ENCODE measurements at regions not wholly inside any gene's neighbourhood (a gene's known extent, or its start where the extent isn't known, plus 50 kb on each side); places are given as distances from the start of the nearest gene placed in this dataset.

DNA sequence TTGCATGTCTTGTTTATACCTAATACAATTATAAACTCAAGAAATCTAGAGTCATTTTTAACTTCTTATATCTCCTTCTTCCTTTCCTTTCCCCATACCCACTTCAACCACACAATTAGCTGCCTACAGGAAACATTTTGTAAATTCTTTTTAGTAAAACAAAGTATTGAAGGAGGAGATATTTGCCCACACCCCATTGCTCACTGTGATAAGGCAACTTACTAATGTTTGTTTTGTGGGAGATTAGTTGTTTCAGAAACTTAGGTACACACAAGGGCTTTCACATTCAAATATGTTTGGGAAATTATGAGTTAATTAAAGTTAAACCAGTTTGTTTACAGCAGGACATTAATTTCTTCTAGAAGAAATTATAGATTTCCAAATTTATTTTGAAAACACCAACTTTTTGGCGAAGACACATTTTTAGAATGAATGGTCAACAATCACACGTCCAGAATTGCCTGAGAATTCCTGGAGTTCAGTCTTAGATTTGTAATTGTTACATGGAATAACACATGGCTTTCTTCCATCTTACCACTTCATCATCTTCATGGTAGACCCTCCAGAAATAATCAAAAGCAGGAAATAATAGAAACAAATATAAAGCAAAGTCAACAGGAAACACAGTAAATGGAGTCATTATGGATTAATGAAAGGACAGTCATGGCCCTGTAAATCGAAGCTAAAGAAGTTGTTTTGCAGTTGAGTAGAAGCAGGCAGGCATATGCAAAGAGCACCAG lies 62.5 kb upstream of the RAB27B start:
- H3K4me3 ChIP-seq: no peak overlapping the region
- H3K27me3 ChIP-seq: no peaks in the 10 kb centered on the region
- DNase-seq (ENCODE audit: low spot score): no peak
- no peak overlapping the region for H3K27ac ChIP-seq
- no peaks in the 10 kb centered on the region for H3K9me3 ChIP-seq
- TF ChIP-seq, protein P1, sequence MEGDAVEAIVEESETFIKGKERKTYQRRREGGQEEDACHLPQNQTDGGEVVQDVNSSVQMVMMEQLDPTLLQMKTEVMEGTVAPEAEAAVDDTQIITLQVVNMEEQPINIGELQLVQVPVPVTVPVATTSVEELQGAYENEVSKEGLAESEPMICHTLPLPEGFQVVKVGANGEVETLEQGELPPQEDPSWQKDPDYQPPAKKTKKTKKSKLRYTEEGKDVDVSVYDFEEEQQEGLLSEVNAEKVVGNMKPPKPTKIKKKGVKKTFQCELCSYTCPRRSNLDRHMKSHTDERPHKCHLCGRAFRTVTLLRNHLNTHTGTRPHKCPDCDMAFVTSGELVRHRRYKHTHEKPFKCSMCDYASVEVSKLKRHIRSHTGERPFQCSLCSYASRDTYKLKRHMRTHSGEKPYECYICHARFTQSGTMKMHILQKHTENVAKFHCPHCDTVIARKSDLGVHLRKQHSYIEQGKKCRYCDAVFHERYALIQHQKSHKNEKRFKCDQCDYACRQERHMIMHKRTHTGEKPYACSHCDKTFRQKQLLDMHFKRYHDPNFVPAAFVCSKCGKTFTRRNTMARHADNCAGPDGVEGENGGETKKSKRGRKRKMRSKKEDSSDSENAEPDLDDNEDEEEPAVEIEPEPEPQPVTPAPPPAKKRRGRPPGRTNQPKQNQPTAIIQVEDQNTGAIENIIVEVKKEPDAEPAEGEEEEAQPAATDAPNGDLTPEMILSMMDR (IDR thresholded peaks at IDR 0.05): no peak
- no peaks in the 10 kb centered on the region for H3K4me1 ChIP-seq
- no peaks in the 10 kb centered on the region for H3K36me3 ChIP-seq

DNA sequence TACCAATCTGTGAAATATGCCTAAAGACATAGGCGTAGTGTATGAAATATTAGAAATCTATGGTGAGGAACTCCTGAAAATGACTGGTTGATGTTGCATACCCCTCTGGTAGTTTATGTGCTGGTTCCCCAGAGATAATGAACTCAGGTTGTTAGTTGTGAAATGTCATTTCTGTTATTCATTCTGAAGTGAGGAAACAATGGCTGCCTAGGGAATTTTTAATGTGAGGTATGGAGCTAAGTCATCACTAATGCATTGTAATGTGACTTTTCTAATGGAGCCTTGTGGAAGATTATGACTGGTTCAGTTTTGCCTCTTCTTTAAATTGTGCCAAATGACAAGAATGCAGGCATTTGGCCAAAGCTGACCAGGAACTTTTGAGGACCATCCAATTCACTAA lies 61.6 kb upstream of the RAB27B start:
- Histone ChIP-seq H3K27me3 (no peaks in the 10 kb centered on the region), H3K4me3 (no peak overlapping the region), H3K9me3 (no peaks in the 10 kb centered on the region), H3K36me3 (no peaks in the 10 kb centered on the region), H3K4me1 (no peaks in the 10 kb centered on the region), H3K27ac (no peak overlapping the region)
- TF ChIP-seq, protein P1 (IDR thresholded peaks at IDR 0.05): no peak
- no peak for DNase-seq (ENCODE audit: low spot score)

DNA sequence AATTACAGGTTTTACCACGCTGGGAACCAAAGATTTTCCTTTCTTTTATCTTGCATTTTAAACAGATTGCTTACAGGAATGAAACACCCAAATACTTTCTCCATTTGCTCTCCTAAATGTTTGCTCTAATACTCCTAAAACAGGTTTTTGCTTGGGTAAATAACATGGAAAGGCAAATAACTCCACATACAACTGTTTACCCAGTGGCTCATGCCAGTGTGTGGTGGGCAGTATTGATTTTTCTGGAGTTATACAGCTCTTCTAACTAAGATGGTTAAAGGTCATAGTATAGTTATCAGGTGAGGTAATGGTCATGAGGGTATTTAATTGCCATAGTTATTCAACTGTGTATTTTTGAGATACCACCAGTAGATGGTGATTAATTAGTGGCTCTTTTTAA lies 61.2 kb upstream of the RAB27B start:
- H3K27me3 ChIP-seq: no peaks in the 10 kb centered on the region
- TF ChIP-seq, protein P1 (IDR thresholded peaks at IDR 0.05): no peak
- H3K36me3 ChIP-seq: no peaks in the 10 kb centered on the region
- no peaks in the 10 kb centered on the region for H3K9me3 ChIP-seq
- no peaks in the 10 kb centered on the region for H3K4me1 ChIP-seq
- H3K27ac ChIP-seq: no peak overlapping the region
- no peak overlapping the region for H3K4me3 ChIP-seq
- no peak for DNase-seq (ENCODE audit: low spot score)

DNA sequence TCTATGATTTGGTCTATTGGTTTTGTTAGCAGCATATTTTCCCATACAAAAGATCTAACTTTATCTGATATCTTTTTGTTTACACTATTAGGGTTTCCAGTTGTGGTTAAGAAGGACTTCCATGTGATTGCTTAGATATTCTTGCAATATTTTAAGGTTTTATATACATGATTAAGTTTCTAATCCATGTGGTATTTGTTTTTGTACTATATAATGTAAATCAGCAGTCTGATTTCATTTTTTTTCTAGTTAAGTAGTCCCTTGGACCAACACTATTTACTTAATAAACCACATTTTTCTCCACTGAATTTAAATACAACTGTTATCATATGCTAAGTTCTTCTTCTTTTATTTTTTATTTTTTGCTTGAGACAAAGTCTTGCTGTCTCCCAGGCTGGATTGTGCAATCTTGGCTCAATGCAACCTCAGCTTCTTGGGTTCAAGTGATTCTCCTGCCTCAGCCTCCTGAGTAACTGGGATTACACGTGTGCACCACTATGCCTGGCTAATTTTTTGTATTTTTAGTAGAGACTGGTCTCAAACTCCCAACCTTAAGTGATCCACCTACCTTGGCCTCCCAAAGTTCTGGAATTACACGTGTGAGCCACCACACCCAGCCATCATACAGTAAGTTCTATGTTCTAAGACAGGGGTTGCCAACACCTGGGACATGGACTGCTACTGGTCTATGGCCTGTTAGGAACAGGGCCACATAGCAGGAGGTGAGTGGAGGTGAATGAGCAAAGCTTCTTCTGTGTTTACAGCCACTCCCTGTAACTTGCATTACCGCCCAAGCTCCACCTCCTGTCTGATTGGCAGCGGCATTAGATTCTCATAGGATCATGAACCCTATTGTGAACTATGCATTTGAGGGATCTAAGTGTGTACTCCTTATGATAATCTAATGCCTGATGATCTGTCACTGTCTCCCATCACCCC lies 58.5 kb upstream of the RAB27B start:
- TF ChIP-seq, protein P1 (IDR thresholded peaks at IDR 0.05): no peak
- no peak overlapping the region for H3K4me3 ChIP-seq

DNA sequence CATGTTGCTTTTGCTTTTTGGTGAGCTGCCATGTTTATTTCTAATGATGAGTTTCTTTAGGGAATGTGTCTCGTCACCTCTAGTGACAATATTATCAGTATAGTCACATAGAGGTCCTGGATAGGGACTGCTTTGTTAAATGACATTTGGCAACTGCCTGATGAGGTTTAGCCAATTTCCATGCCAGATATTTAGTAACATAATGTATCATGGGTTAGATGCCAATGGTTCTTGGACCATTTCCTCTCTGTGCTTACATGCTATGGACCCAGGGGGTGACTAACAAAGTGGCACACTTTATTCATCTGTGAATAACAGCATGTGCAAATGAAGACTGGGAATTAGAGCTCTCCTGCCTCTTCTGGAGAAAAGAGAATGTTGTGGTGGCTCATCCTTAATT lies 56.2 kb upstream of the RAB27B start:
- H3K4me1 ChIP-seq: no peaks in the 10 kb centered on the region
- TF ChIP-seq, protein P1 (IDR thresholded peaks at IDR 0.05): no peak
- H3K9me3 ChIP-seq: no peaks in the 10 kb centered on the region
- H3K27me3 ChIP-seq: no peaks in the 10 kb centered on the region
- no peak overlapping the region for H3K27ac ChIP-seq
- no peak overlapping the region for H3K4me3 ChIP-seq
- no peak for DNase-seq (ENCODE audit: low spot score)
- H3K36me3 ChIP-seq: no peaks in the 10 kb centered on the region

More for the DNA sequence above, 58.5 kb upstream of the RAB27B start:
- no peak overlapping the region for H3K27ac ChIP-seq
- DNase-seq (ENCODE audit: low spot score): no peak
- H3K36me3 ChIP-seq: no peaks in the 10 kb centered on the region
- H3K4me1 ChIP-seq: no peaks in the 10 kb centered on the region
- H3K27me3 ChIP-seq: no peaks in the 10 kb centered on the region
- H3K9me3 ChIP-seq: no peaks in the 10 kb centered on the region

Measured in right atrium auricular region (tissue), 2 donors.